ENCODE measurements at regions not wholly inside any gene's neighbourhood (a gene's known extent, or its start where the extent isn't known, plus 50 kb on each side); places are given as distances from the start of the nearest gene placed in this dataset.

DNA sequence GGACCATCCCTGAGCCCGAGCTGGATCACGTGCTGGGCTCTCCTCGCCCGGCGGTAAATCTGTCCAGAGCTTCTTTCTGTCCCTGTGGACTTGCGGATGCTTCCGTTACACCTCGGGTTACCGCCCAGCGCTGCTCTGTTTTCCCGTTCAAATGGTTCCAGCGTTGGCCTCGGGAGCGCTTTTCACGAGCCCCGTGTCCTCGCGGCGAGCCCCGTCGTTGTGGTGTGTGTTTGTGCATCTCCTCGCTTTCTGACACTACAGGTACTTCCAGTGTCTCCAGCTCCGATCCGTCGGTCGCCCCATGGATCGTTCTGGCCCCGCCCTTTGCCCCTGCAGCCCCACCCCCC lies 77.4 kb downstream of the RTP5 start:
- DNase-seq (ENCODE audit: low read depth in 2 of 2): no peak
- H3K4me3 ChIP-seq (replicated peaks in 1 of 2; ENCODE audit: low read depth in 2 of 2, low read length in 2 of 2): no peak overlapping the region
- TF ChIP-seq CTCF (IDR thresholded peaks at IDR 0.05; ENCODE audit: low read depth, low read length): no peak

DNA sequence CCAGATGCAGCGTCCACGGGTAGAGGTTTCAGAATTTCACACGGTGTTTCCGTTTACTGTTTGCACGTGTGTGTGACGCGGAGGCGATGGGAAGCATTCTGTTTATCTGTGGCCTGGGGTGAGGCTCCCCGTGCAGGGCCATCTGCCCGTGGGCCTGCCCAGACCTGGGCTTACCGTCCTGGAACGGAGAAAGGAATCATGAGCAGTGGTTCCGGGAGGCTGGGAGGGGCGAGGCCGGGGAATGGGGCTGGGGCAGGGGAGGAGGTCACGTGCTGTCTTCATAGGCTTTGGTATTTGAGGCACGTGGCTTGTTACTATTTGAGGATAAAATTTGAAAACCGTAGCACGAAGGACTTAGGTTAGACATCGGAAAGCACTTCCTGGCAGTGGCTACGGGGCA lies 77.9 kb downstream of the RTP5 start:
- DNase-seq (ENCODE audit: low read depth in 2 of 2): no peak
- H3K4me3 ChIP-seq (replicated peaks in 1 of 2; ENCODE audit: low read depth in 2 of 2, low read length in 2 of 2): no peak overlapping the region
- no peak for TF ChIP-seq CTCF (IDR thresholded peaks at IDR 0.05; ENCODE audit: low read depth, low read length)

- TF ChIP-seq CTCF (IDR thresholded peaks at IDR 0.05; ENCODE audit: low read depth, low read length): no peak
- no peak for DNase-seq (ENCODE audit: low read depth in 2 of 2)
- H3K4me3 ChIP-seq (replicated peaks in 1 of 2; ENCODE audit: low read depth in 2 of 2, low read length in 2 of 2): no peak overlapping the region
Observed at GRCh38 chr2:241947876-241948275, 78.3 kb downstream of the RTP5 start.

- H3K4me3 ChIP-seq (replicated peaks in 1 of 2; ENCODE audit: low read depth in 2 of 2, low read length in 2 of 2): no peak overlapping the region
- no peak for TF ChIP-seq CTCF (IDR thresholded peaks at IDR 0.05; ENCODE audit: low read depth, low read length)
- no peak for DNase-seq (ENCODE audit: low read depth in 2 of 2)
Observed at GRCh38 chr2:241948299-241948897, 78.9 kb downstream of the RTP5 start.

- no peak for DNase-seq (ENCODE audit: low read depth in 2 of 2)
- H3K4me3 ChIP-seq (replicated peaks in 1 of 2; ENCODE audit: low read depth in 2 of 2, low read length in 2 of 2): no peak overlapping the region
- TF ChIP-seq CTCF (IDR thresholded peaks at IDR 0.05; ENCODE audit: low read depth, low read length): no peak
Observed at GRCh38 chr2:241948901-241949735, 79.6 kb downstream of the RTP5 start.

DNA sequence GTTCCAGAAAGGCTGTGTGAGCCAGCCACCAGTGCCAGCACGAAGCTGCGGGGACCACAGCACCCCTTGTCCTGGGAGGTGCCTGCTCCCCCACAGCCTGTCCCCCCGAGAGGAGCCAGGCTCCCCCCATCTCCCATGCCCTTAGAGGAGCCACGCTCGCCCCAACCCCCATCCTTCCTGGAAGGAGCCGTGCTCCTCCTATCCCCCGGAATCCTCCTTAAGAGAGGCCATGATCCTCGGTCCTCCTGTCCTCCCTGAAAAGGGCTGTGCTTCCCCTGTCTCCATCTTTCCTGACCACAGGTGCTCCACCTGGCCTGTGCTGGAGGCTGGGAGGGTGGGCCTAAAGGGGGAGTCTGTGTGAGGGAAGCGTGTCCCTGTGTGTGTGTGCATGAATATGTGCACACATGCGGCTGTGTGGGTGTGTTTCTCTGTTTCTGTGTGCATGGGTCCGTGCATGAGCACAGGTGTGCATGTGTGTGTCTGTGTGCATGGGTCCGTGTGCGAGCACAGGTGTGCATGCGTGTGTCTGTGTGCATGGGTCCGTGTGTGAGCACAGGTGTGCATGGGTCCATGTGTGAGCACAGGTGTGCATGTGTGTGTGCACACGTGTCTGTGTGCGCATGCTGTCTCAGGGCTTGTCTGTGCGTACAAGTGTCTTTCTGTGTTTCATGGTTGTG lies 80.3 kb downstream of the RTP5 start:
- no peak for DNase-seq (ENCODE audit: low read depth in 2 of 2)
- no peak for TF ChIP-seq CTCF (IDR thresholded peaks at IDR 0.05; ENCODE audit: low read depth, low read length)
- no peak overlapping the region for H3K4me3 ChIP-seq (replicated peaks in 1 of 2; ENCODE audit: low read depth in 2 of 2, low read length in 2 of 2)

Data from cardiac fibroblast (primary cell).